ENCODE measurements at regions not wholly inside any gene's neighbourhood (a gene's known extent, or its start where the extent isn't known, plus 50 kb on each side); places are given as distances from the start of the nearest gene placed in this dataset.

DNA sequence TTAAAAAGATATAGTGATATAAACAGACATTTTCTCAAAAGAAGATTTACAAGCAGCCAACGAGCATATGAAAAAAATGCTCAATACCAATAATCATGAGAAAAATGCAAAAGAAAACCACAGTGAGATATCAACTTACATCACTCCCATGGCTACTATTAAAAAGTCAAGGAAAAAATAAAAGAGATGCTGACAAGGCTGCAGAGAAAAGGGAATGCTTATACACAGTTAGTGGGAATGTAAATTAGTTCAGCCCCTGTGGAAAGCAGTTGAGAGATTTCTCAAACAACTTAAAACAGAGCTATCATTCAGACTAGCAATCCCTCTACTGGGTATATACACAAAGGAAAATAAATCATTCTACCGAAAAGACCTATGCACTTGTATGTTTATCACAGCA is 97.1 kb upstream of the CARD18 start:
- Histone ChIP-seq H3K4me1 (no peaks in the 10 kb centered on the region), H3K4me3 (no peak overlapping the region), H3K27ac (no peak overlapping the region), H3K36me3 (no peaks in the 10 kb centered on the region), H3K27me3 (no peaks in the 10 kb centered on the region), H3K9ac (ENCODE audit: low read depth in 2 of 2, low read length in 2 of 2) (no peak overlapping the region), H3K9me3 (no peaks in the 10 kb centered on the region)
- intact Hi-C loops (cut with DNase I): no loop called here
- DNase-seq: no peak
- TF ChIP-seq CTCF (IDR thresholded peaks at IDR 0.05): no peak

DNA sequence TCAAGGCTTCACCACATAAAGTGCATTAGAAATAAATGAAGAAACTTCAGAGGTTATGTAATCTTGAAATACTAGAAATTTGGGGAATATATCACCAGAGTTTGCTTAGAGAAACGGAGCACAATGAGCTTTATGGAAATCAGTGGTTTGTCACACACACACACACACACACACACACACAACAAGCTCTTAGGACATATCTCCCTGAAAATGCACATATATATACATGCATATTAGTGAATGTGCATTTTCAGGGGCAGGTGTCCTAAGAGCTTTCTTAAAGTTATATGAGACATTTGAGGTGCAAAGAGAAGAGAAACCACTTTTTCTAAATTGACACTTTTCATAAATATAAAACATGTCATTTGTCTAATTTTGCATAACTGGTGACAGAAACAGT is 93.7 kb upstream of the CARD18 start:
- no peak overlapping the region for H3K9ac ChIP-seq (ENCODE audit: low read depth in 2 of 2, low read length in 2 of 2)
- H3K9me3 ChIP-seq: no peaks in the 10 kb centered on the region
- H3K27ac ChIP-seq: no peak overlapping the region
- TF ChIP-seq CTCF (IDR thresholded peaks at IDR 0.05): no peak
- H3K4me1 ChIP-seq: peaks cover 3% of the 10 kb centered on the region
- H3K4me3 ChIP-seq: no peak overlapping the region
- H3K36me3 ChIP-seq: no peaks in the 10 kb centered on the region
- no peaks in the 10 kb centered on the region for H3K27me3 ChIP-seq
- DNase-seq: no peak
- intact Hi-C loops (cut with DNase I): no loop called here

DNA sequence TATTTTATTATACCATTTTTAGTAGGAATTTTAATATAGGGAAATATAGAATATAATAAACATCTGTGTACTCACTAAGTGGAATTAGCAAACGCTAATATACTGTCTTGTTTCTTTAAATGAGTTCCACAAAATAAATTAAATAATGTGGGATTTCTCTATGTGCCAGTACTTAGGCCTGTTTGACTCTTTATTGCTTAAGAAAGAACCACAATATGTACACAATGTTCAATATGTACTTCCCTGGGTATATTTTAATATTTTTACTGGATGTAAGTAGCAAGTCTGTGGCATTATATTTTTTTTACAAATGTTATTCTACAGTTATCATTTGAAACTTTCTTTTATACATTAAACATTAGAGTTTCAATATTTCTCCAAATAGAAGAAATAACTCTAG is 92.5 kb upstream of the CARD18 start:
- no peaks in the 10 kb centered on the region for H3K36me3 ChIP-seq
- H3K9me3 ChIP-seq: no peaks in the 10 kb centered on the region
- no peak overlapping the region for H3K9ac ChIP-seq (ENCODE audit: low read depth in 2 of 2, low read length in 2 of 2)
- no peak overlapping the region for H3K4me3 ChIP-seq
- H3K27ac ChIP-seq: no peak overlapping the region
- intact Hi-C loops (cut with DNase I): no loop called here
- TF ChIP-seq CTCF (IDR thresholded peaks at IDR 0.05): no peak
- no peak for DNase-seq
- peaks cover 3% of the 10 kb centered on the region for H3K4me1 ChIP-seq
- H3K27me3 ChIP-seq: no peaks in the 10 kb centered on the region

DNA sequence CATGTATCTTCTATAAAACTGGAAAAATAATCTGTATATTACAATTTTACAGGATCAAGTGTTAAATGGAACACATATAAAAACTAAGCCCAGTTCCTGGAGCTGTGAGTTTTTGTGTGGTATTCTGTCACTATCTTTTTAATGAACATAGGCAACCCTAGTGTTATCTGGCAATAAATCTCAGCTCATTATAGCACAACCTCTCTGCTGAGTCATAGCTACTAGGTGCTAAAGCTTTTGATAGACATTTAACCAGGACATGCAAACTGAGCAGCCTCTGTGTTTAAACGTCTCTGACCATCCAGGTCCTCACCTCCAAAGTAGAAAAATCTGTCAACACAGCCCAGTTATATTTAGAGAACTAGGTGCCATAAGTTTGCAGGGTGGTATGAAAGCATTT is 91.0 kb upstream of the CARD18 start:
- no peak overlapping the region for H3K4me3 ChIP-seq
- intact Hi-C loops (cut with DNase I): no loop called here
- TF ChIP-seq CTCF (IDR thresholded peaks at IDR 0.05): no peak
- H3K9ac ChIP-seq (ENCODE audit: low read depth in 2 of 2, low read length in 2 of 2): no peak overlapping the region
- no peaks in the 10 kb centered on the region for H3K27me3 ChIP-seq
- H3K4me1 ChIP-seq: peaks cover 3% of the 10 kb centered on the region
- H3K36me3 ChIP-seq: no peaks in the 10 kb centered on the region
- H3K27ac ChIP-seq: no peak overlapping the region
- H3K9me3 ChIP-seq: no peaks in the 10 kb centered on the region
- DNase-seq: no peak

DNA sequence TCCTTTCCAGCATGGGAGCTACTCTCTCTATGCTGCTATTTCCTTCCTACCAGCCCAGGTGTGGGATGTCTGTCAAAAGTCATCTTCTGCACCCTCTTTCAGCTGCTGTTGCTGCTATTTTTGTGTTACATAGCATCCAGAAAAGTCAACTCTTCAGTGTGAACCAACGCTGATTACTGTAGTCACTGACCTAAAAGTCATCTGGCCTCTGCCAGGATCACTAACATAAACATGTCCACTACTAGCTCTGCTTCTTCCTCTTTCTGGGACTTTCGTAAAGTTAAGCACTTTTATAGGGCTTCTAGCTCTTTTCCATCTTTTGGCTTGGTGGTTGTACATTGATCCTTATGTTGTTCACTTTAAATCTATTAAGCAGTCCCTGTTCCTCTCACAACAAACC is 90.2 kb upstream of the CARD18 start:
- no peak for TF ChIP-seq CTCF (IDR thresholded peaks at IDR 0.05)
- H3K27me3 ChIP-seq: no peaks in the 10 kb centered on the region
- DNase-seq: no peak
- peaks cover 3% of the 10 kb centered on the region for H3K4me1 ChIP-seq
- no peak overlapping the region for H3K4me3 ChIP-seq
- H3K9me3 ChIP-seq: no peaks in the 10 kb centered on the region
- H3K36me3 ChIP-seq: no peaks in the 10 kb centered on the region
- no peak overlapping the region for H3K27ac ChIP-seq
- intact Hi-C loops (cut with DNase I): no loop called here
- no peak overlapping the region for H3K9ac ChIP-seq (ENCODE audit: low read depth in 2 of 2, low read length in 2 of 2)

DNA sequence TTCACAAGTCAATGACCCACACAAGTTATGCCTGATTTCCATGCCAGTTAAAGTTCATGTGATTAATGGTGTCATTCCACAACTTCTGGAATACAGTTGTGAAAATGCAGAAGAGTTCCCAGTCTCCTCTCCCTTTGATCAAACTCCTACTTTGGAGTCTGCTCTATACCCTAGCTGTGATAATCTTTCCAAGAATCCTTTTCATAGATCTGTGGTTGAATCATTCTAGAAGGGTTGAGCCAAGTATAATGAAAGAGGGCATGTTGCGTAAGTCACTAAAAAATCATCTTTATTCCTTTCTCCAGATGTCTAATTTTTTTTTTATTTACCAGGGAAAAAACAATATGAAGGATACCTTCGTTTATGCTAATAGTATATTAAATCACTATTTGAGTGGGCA is 89.7 kb upstream of the CARD18 start:
- H3K27ac ChIP-seq: no peak overlapping the region
- H3K9ac ChIP-seq (ENCODE audit: low read depth in 2 of 2, low read length in 2 of 2): no peak overlapping the region
- H3K9me3 ChIP-seq: no peaks in the 10 kb centered on the region
- intact Hi-C loops (cut with DNase I): no loop called here
- DNase-seq: no peak
- no peak for TF ChIP-seq CTCF (IDR thresholded peaks at IDR 0.05)
- no peaks in the 10 kb centered on the region for H3K27me3 ChIP-seq
- no peaks in the 10 kb centered on the region for H3K36me3 ChIP-seq
- H3K4me1 ChIP-seq: peaks cover 3% of the 10 kb centered on the region
- no peak overlapping the region for H3K4me3 ChIP-seq
